Posterior vena cava (tissue), 2 donors: ENCODE measurements at regions not wholly inside any gene's neighbourhood (a gene's known extent, or its start where the extent isn't known, plus 50 kb on each side); places are given as distances from the start of the nearest gene placed in this dataset.

ENCODE experiments used
- DNase-seq: peaks from one replicate; pipeline ENCODE4 v3.0.0-alpha.2; 2020; ENCODE audit warnings: low spot score
- intact Hi-C, 2 donors: fragments of 100-400 bp; cut with DNase I; formaldehyde crosslinking; loops; one replicate each; pipeline versions ENCODE4 v1.14.1 to v1.14.2; 2022 to 2023
- donor health status: DM: yes; HTN: yes; CAD: no.
- donor health status: DM: yes; HTN: yes; CAD: no.

- DNase-seq: no peak
- intact Hi-C loops: no loop called here
Observed at GRCh38 chr2:226376516-226377180, 423.0 kb downstream of the IRS1 start.

- DNase-seq: no peak
- intact Hi-C loops: no loop called here
Observed at GRCh38 chr2:226366920-226367319, 432.7 kb downstream of the IRS1 start.

- no peak for DNase-seq
- intact Hi-C loops: no loop called here
Observed at GRCh38 chr2:226364217-226364616, 435.4 kb downstream of the IRS1 start.

DNA sequence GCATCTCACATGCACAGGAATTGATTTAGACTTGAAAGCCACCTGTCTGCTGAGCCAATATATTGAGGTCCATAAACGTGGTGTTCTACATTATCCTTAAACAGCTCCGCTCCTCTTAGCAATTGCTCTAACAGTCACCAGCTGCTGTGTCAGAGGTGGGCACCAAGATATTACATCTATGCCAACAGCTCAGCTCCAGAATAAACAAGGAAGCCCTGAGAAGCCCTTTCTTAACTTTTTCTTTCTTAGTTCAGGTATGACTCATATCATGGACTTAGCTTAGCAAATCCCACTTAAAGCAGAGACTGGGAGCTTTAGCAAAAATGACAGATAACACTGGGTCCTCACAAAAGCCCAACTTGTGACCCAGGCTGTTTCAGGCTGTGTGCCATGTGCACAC is 436.6 kb downstream of the IRS1 start:
- intact Hi-C loops: no loop called here
- DNase-seq: no peak

GRCh38 chr2:226360658-226361057 is 439.0 kb downstream of the IRS1 start:
- DNase-seq: no peak
- intact Hi-C loops: no loop called here

DNA sequence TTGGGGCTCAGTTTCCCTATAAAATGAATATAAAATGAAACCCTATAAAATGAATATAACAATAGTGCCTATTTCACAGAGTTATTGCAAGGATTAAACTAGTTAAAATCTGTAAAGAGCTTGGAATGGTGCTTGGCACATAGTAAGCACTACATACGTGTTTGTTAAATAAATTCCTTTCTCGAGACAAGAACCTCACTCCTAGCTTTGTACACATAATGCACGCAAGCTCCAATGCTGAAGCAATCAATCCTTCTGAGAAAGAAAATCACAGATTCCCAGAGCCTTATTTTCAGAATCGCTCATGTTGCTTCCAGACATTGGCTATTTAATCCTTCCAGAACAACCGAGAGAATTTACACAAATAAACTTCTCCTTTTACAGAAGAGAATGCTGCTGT is 440.9 kb downstream of the IRS1 start:
- intact Hi-C loops: no loop called here
- DNase-seq: no peak

DNA sequence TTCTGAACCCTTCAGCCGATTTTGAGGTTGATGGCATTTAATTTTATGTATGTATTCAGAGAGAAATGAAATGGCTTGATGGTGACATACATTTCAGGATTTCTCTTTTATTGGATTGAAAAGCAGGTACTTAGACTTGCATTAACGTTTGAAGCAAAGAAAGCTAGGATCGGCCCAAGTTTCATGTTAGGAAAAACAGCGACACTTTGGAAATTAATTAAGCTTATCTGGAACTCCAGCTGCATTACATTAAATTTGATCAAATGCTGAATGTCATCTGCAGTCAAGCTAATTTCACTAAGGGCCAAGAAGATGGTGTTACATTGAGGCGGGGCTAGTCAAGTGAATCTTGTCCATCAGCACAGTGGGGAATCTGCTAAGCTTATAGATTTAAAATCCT is 441.8 kb downstream of the IRS1 start:
- no peak for DNase-seq

GRCh38 chr2:226355600-226355999 is 444.0 kb downstream of the IRS1 start:
- intact Hi-C loops: no loop called here
- no peak for DNase-seq

More for the DNA sequence above, 441.8 kb downstream of the IRS1 start:
- intact Hi-C loops: no loop called here

DNA sequence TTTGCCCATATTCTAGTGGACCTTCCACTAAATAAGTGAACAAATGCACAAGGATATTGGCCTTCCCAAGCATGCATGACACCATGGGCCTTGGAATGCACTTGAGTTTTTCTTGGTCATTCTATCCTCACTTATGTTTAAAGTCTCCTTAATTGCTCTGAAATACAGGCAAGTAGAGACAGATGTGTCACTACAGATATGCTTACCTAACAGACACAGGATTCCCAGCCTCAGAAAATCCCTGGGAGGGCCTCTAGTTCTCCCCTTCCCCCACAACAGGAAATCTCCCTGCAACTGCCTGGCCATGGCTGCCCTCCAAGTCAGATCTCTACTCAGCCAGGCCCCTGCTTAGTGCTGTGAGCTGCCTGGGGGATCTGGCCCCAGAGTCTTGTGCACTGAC is 445.2 kb downstream of the IRS1 start:
- intact Hi-C loops: no loop called here
- no peak for DNase-seq

DNA sequence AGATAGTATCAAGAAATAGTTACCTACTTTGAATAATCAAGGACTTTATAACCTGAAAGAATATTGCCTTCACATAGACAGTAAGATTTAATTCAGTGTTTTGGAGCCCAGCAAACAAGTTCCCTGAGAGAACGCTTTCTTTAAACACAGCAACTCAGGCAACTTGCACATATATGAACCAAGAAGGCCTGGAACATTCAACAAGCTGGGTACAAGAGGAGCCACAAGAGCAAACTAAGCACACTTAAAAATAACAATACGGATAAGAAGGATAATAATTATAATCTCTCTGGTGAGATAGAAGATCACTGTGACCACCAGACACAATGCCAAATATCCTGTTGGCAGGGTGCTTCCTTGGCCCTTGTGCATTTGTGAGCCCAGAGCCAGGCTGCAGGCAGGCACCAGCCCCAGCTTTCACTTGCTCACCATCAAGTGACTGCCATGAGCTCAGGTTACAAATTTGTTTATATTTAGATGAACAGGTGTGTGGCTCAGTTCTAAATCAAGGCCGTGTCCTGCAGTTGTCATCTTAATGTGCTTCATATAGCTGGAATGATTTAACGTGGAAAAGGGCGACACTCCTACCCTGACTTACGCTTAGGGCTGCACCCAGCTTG is 446.6 kb downstream of the IRS1 start:
- intact Hi-C loops: no loop called here
- no peak for DNase-seq

- intact Hi-C loops: no loop called here
- DNase-seq: no peak
Observed at GRCh38 chr2:226351711-226352110, 447.9 kb downstream of the IRS1 start.

DNA sequence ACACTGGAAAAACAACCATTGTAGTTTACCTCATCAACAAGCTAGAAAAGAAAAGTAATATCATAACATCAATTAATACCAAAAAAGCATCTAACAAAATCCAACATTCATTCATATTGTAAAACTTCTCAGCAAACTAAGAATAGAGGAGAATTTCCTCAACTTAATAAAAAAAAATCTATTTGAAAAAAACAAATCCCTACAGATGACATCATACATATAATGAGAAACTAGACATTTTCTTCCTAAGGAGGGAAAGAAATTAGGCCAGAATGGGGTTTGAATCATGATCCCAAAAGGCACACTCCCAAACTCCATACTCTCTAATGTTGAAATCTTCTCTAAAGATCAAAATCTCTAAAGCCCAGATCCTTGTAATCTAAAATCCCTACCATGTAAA is 460.0 kb downstream of the IRS1 start:
- DNase-seq: no peak
- intact Hi-C loops: no loop called here

DNA sequence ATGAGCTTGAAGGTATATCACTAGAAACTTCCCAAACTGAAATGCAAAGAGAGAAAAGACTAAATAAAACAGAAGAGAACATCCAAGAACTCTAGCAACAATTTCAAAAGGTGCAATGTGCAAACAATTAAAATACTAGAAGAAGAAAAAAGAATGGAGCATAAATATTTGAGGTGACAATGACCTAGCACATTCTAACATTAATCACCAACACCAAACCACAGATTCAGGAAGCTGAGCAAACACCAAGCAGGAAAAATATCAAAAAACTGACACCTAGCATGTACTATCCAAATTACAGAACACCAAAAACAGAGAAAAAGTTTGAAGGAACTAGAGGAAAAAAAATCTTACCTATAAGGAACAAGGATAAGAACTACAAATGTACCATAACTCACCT is 460.8 kb downstream of the IRS1 start:
- intact Hi-C loops: no loop called here
- DNase-seq: no peak

DNA sequence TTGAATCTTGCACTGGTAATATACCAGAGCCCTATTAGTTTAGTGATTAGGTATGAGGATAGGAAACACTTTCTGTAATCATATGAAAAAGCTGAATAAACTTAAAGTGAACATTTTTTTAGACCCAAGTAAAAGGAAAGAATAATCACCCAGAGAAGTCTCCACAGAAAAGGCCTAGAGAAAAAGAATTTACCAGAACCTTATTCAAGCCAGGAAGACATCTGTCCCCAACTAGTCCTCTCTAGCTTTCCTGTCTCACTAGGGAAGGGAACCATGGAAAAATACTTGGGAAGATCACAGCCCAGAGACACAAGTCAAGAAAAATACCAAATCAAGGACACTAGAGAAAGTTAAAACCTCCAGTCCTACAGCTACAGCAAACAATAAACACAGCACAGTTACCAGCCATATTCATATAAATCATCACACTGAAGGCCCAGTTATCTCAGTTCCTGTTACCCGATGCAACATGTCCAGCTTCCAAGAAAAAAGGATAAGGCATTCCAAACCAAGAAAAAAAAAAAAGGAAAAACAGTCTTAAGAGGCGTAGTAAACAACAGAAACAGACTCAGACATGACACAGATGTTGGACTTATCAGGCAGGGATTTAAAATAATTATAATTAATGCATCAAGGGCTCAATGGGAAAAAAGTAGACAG is 461.5 kb downstream of the IRS1 start:
- intact Hi-C loops: no loop called here
- no peak for DNase-seq

- intact Hi-C loops: no loop called here
- no peak for DNase-seq
Observed at GRCh38 chr2:226336283-226336682, 463.3 kb downstream of the IRS1 start.

GRCh38 chr2:226334981-226335720 is 464.5 kb downstream of the IRS1 start:
- no peak for DNase-seq
- intact Hi-C loops: no loop called here

DNA sequence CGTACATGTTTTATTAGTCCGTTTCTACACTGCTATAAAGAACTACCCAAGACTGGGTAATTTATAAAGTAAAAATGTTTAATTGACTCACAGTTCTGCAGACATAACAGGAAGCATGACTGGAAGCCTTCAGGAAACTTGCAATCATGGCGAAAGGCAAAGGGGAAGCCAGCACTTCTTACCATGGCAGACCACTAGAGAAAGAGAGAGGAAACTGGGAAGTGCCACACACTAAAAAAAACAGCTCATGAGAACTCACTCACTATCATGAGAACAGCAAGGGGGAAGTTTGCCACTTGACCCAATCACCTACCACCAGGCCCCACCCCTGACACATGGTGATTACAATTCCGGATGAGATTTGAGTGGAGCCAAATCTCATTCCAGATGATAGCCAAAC is 466.2 kb downstream of the IRS1 start:
- no peak for DNase-seq
- intact Hi-C loops: no loop called here

DNA sequence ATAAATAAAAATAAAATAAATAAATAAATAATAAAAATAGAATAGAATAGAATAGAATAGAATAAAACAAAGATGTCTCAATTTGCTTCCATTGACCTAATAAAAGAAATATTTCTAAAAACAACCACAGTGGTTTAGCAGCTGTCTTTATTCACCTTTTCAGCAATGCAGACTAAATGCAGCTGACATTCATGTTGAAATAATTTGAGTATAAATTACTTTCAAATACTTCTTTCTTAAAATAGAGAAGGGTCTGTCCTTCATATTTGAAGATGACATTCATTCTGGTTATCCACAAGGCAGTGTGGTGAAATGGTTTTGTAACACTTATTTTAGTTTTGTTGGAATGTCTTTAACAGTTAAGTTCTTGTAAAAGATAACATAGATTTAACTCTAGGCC is 469.4 kb downstream of the IRS1 start:
- no peak for DNase-seq
- intact Hi-C loops: no loop called here

- DNase-seq: no peak
- intact Hi-C loops: no loop called here
Observed at GRCh38 chr2:226329180-226329579, 470.4 kb downstream of the IRS1 start.

DNA sequence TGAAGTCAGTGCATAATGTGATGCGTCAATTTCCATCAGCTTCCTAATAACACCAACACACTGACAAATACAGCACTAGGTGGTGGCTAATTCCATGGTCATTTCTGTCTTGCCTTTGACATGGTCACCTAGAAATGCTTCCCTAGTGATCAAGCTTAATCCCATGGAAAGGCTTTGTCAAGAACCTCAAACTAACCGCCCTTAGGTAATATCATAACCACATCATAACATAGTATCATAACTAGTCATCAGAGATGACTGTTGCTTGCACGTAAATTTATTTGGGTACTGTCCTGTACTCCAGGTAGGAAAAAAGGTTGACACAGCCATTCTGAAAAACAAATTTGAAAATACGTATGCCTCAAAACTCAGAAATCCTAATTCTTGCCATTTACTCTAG is 471.8 kb downstream of the IRS1 start:
- intact Hi-C loops: no loop called here
- no peak for DNase-seq
